ENCODE measurements at regions not wholly inside any gene's neighbourhood (a gene's known extent, or its start where the extent isn't known, plus 50 kb on each side); places are given as distances from the start of the nearest gene placed in this dataset.

GRCh38 chr20:19817017-19817416 lies 59.0 kb downstream of the RIN2 start:
- DNase-seq, result no peak
- intact Hi-C loops (cut with DNase I), result no loop called here
- peaks cover 22% of the 10 kb centered on the region for H3K4me1 ChIP-seq

GRCh38 chr20:19819149-19819548 lies 61.1 kb downstream of the RIN2 start:
- ATAC-seq, result no peak
- Histone ChIP-seq H3K27ac (no peak overlapping the region), H3K4me1 (peaks cover 31% of the 10 kb centered on the region), H3K36me3 (ENCODE audit: insufficient read depth in 1 of 2, low read depth in 1 of 2) (no peaks in the 10 kb centered on the region), H3K27me3 (ENCODE audit: insufficient read depth in 3 of 3, low read length in 2 of 3) (no peaks in the 10 kb centered on the region), H3K9me3 (no peaks in the 10 kb centered on the region), H3K4me3 (no peak overlapping the region)
- 82 to 94% (median 83%) methylated on average over 1 of the region's 1 CpG for WGBS, 3 donors
- no peak for TF ChIP-seq CTCF (IDR thresholded peaks at IDR 0.05)
- no peak for DNase-seq
- intact Hi-C loops (cut with DNase I), result no loop called here

More at GRCh38 chr20:19817017-19817416, 59.0 kb downstream of the RIN2 start:
- Histone ChIP-seq H3K36me3 (ENCODE audit: insufficient read depth in 1 of 2, low read depth in 1 of 2) (no peaks in the 10 kb centered on the region), H3K27ac (no peak overlapping the region), H3K9me3 (no peaks in the 10 kb centered on the region), H3K27me3 (ENCODE audit: insufficient read depth in 3 of 3, low read length in 2 of 3) (no peaks in the 10 kb centered on the region), H3K4me3 (no peak overlapping the region)
- TF ChIP-seq CTCF (IDR thresholded peaks at IDR 0.05), result no peak
- peak in 3 of 4 donors; percentile 42 to 54 (median 43) for ATAC-seq
- 76 to 85% (median 83%) methylated on average over 5 of the region's 5 CpGs for WGBS, 3 donors

GRCh38 chr20:19820555-19821211 lies 62.6 kb downstream of the RIN2 start:
- Histone ChIP-seq H3K27me3 (ENCODE audit: insufficient read depth in 3 of 3, low read length in 2 of 3) (no peaks in the 10 kb centered on the region), H3K36me3 (ENCODE audit: insufficient read depth in 1 of 2, low read depth in 1 of 2) (no peaks in the 10 kb centered on the region), H3K9me3 (no peaks in the 10 kb centered on the region), H3K27ac (no peak overlapping the region), H3K4me3 (no peak overlapping the region), H3K4me1 (peaks cover 28% of the 10 kb centered on the region)
- WGBS, 3 donors, result 67 to 76% (median 72%) methylated on average over 4 of the region's 4 CpGs
- ATAC-seq, result no peak
- intact Hi-C loops (cut with DNase I), result no loop called here
- no peak for TF ChIP-seq CTCF (IDR thresholded peaks at IDR 0.05)
- no peak for DNase-seq

GRCh38 chr20:19821606-19822005 lies 63.5 kb downstream of the RIN2 start:
- Histone ChIP-seq H3K4me3 (no peak overlapping the region), H3K36me3 (ENCODE audit: insufficient read depth in 1 of 2, low read depth in 1 of 2) (no peaks in the 10 kb centered on the region), H3K9me3 (no peaks in the 10 kb centered on the region), H3K4me1 (peaks cover 19% of the 10 kb centered on the region), H3K27me3 (ENCODE audit: insufficient read depth in 3 of 3, low read length in 2 of 3) (no peaks in the 10 kb centered on the region), H3K27ac (no peak overlapping the region)
- intact Hi-C loops (cut with DNase I), result no loop called here
- TF ChIP-seq CTCF (IDR thresholded peaks at IDR 0.05), result no peak
- WGBS, 3 donors, result 80 to 92% (median 92%) methylated on average over 3 of the region's 3 CpGs
- no peak for ATAC-seq
- no peak for DNase-seq

GRCh38 chr20:19823216-19823615 lies 65.2 kb downstream of the RIN2 start:
- Histone ChIP-seq H3K9me3 (no peaks in the 10 kb centered on the region), H3K4me1 (peaks cover 22% of the 10 kb centered on the region), H3K36me3 (ENCODE audit: insufficient read depth in 1 of 2, low read depth in 1 of 2) (no peaks in the 10 kb centered on the region), H3K27me3 (ENCODE audit: insufficient read depth in 3 of 3, low read length in 2 of 3) (no peaks in the 10 kb centered on the region), H3K4me3 (no peak overlapping the region), H3K27ac (peak overlapping the region; percentile 50)
- intact Hi-C loops (cut with DNase I), result no loop called here
- 43 to 49% (median 44%) methylated on average over 5 of the region's 5 CpGs for WGBS, 3 donors
- DNase-seq (no peak), ATAC-seq (peak in 2 of 4 donors; percentile 43 to 51)
- TF ChIP-seq CTCF (IDR thresholded peaks at IDR 0.05), result no peak

Measured in psoas muscle (tissue), 7 donors.